HCT116 (cell line): ENCODE measurements at regions not wholly inside any gene's neighbourhood (a gene's known extent, or its start where the extent isn't known, plus 50 kb on each side); places are given as distances from the start of the nearest gene placed in this dataset.

Source experiments
- ATAC-seq: fragments of 200-7000 bp; cut with Tn5 transposase; 2 replicates; pipeline ENCODE4 v1.9.1; 2020; ENCODE audit warnings: mild to moderate bottlenecking, moderate library complexity
- BruUV-seq: library from RNA; stranded (reverse); fragments of 400-500 nt; replicated peaks from 2 replicates; lab custom pipeline; 2021; lab: Mats Ljungman, UMichigan
- CTCF ChIA-PET: fragments of 300-600 bp; sonication (Branson Sonifier 250); formaldehyde crosslinking; loops from one replicate; lab custom pipeline; 2021; ENCODE audit warnings: antibody characterized with exemption; lab: Charles Lee
- POLR2A ChIA-PET: fragments of 300-600, 350-600 bp; sonication (Branson Sonifier 250); formaldehyde crosslinking; loops from one replicate; lab custom pipeline; 2021; ENCODE audit warnings: antibody characterized with exemption; lab: Charles Lee
- RAD21 ChIA-PET, 2 experiments: fragments of 300-600 bp; sonication (Branson Sonifier 250); formaldehyde crosslinking; loops; one replicate each; lab custom pipeline; 2023; ENCODE audit warnings: low total read pairs in 2 of 2; ENCODE audit not compliant: uncharacterized antibody in 2 of 2, unreplicated experiment in 2 of 2, low non-redundant PET in 1 of 2; lab: Charles Lee
- DNase-seq: peaks from one replicate; pipeline ENCODE4 v3.0.0-alpha.2; 2010; ENCODE audit warnings: low read depth, low spot score
- H2AFZ ChIP-seq: fragments of 200-600 bp; shearing (Covaris generic), sonication (generic); 2 replicates; pipeline ENCODE4 v1.6.1; 2017; ENCODE audit warnings: low read depth, mixed run types, mixed read lengths, antibody characterized with exemption, low read length; ENCODE audit not compliant: poor library complexity, severe bottlenecking
- H3K27ac ChIP-seq: 2 replicates; pipeline ENCODE4 v1.5.1; 2012; ENCODE audit warnings: low read depth, low read length
- H3K27me3 ChIP-seq: fragments of 200-600 bp; sonication (generic); 2 replicates; pipeline ENCODE4 v1.6.1; 2016; ENCODE audit warnings: mixed run types, low read length, mixed read lengths; ENCODE audit not compliant: insufficient read depth
- H3K36me3 ChIP-seq, 2 experiments: fragments of 200-500 bp in 1 of 2; fragments of 200-600 bp in 1 of 2; sonication (Bioruptor generic) in 1 of 2; sonication (generic) in 1 of 2; 2 replicates each; pipeline versions ENCODE4 v1.5.1 to v1.6.1; 2014 to 2016; ENCODE audit warnings: low read length in 2 of 2, inconsistent platforms in 1 of 2, mixed read lengths in 1 of 2, mixed run types in 1 of 2; ENCODE audit not compliant: insufficient read depth in 2 of 2, control insufficient read depth in 1 of 2
- H3K4me1 ChIP-seq, 2 experiments: fragments of 200-600 bp in 1 of 2; sonication (generic) in 1 of 2; 2 replicates each; pipeline versions ENCODE4 v1.5.1 to v1.6.1; 2012 to 2017; ENCODE audit warnings: low read length in 2 of 2, inconsistent platforms in 1 of 2, mild to moderate bottlenecking in 1 of 2, mixed read lengths in 1 of 2, mixed run types in 1 of 2, moderate library complexity in 1 of 2; ENCODE audit not compliant: insufficient read depth in 2 of 2, control insufficient read depth in 1 of 2
- H3K4me2 ChIP-seq: fragments of 200-600 bp; sonication (generic); 2 replicates; pipeline ENCODE4 v1.6.1; 2017; ENCODE audit warnings: mixed run types, low read length, mixed read lengths
- H3K4me3 ChIP-seq, 2 experiments: fragments of 200-600 bp in 1 of 2; sonication (generic) in 1 of 2; replicated peaks in 1 of 2; 2 replicates each; pipeline ENCODE4 v1.5.1; 2011 to 2016; ENCODE audit warnings: low read length in 2 of 2, control low read depth in 1 of 2, low read depth in 1 of 2, mild to moderate bottlenecking in 1 of 2, mixed read lengths in 1 of 2, mixed run types in 1 of 2
- H3K79me2 ChIP-seq: fragments of 200-600 bp; sonication (generic); 2 replicates; pipeline ENCODE4 v1.6.1; 2017; ENCODE audit warnings: mild to moderate bottlenecking, mixed run types, low read length, moderate library complexity, mixed read lengths; ENCODE audit not compliant: insufficient read depth
- H3K9ac ChIP-seq: fragments of 200-600 bp; sonication (generic); 2 replicates; pipeline ENCODE4 v1.6.1; 2016; ENCODE audit warnings: low read length, mixed read lengths
- H3K9me2 ChIP-seq: fragments of 200-600 bp; sonication (generic), shearing (Covaris generic); 2 replicates; pipeline ENCODE4 v1.6.1; 2017; ENCODE audit warnings: mixed run types, mild to moderate bottlenecking, moderate library complexity; ENCODE audit not compliant: insufficient read depth
- H3K9me3 ChIP-seq, 2 experiments: fragments of 200-500 bp in 1 of 2; fragments of 200-600 bp in 1 of 2; sonication (Bioruptor generic) in 1 of 2; sonication (generic) in 1 of 2; 2 replicates each; pipeline ENCODE4 v1.6.1; 2014 to 2017; ENCODE audit warnings: low read length in 2 of 2, mixed read lengths in 2 of 2, inconsistent platforms in 1 of 2, low read depth in 1 of 2, mild to moderate bottlenecking in 1 of 2, mixed run types in 1 of 2, moderate library complexity in 1 of 2; ENCODE audit not compliant: control insufficient read depth in 1 of 2, insufficient read depth in 1 of 2
- H4K20me1 ChIP-seq: fragments of 200-600 bp; sonication (generic), shearing (Covaris generic); 2 replicates; pipeline ENCODE4 v1.6.1; 2017; ENCODE audit warnings: mixed run types, mild to moderate bottlenecking, moderate library complexity; ENCODE audit not compliant: insufficient read depth
- CBX3 ChIP-seq: IDR thresholded peaks from 2 replicates; pipeline ENCODE4 v1.6.1; 2012; ENCODE audit warnings: low read depth
- CEBPB ChIP-seq: IDR thresholded peaks from 2 replicates; pipeline ENCODE4 v1.6.1; 2012; ENCODE audit warnings: low read depth
- EGR1 ChIP-seq: IDR thresholded peaks from 2 replicates; pipeline ENCODE4 v1.6.1; 2012; ENCODE audit warnings: low read depth
- ELF1 ChIP-seq: IDR thresholded peaks from 2 replicates; pipeline ENCODE4 v1.6.1; 2012; ENCODE audit warnings: low read depth, borderline replicate concordance
- EZH2 ChIP-seq: fragments of 200-600 bp; sonication (generic); IDR thresholded peaks from 2 replicates; pipeline ENCODE4 v1.6.1; 2017; ENCODE audit warnings: antibody characterized with exemption, mixed run types
- EZH2phosphoT487 ChIP-seq: fragments of 200-600 bp; IDR thresholded peaks from 2 replicates; pipeline ENCODE4 v1.6.1; 2018; ENCODE audit warnings: antibody characterized with exemption, borderline replicate concordance
- FOSL1 ChIP-seq: IDR thresholded peaks from 2 replicates; pipeline ENCODE4 v1.6.1; 2012; ENCODE audit warnings: low read depth
- JUND ChIP-seq: IDR thresholded peaks from 2 replicates; pipeline ENCODE4 v1.6.1; 2012
- POLR2A ChIP-seq: IDR thresholded peaks from 2 replicates; pipeline ENCODE4 v1.7.0; 2011; ENCODE audit warnings: borderline replicate concordance; ENCODE audit not compliant: insufficient read depth, insufficient read length; ENCODE audit errors: extremely low read depth
- RAD21 ChIP-seq: IDR thresholded peaks from 2 replicates; pipeline ENCODE4 v1.6.1; 2012; ENCODE audit warnings: low read depth, mild to moderate bottlenecking
- SIN3A ChIP-seq: IDR thresholded peaks from 2 replicates; pipeline ENCODE4 v1.6.1; 2012; ENCODE audit warnings: low read depth
- SP1 ChIP-seq: IDR thresholded peaks from 2 replicates; pipeline ENCODE4 v1.6.1; 2012; ENCODE audit warnings: low read depth
- SRF ChIP-seq: IDR thresholded peaks from 2 replicates; pipeline ENCODE4 v1.6.1; 2012; ENCODE audit warnings: low read depth
- TCF7L2 ChIP-seq: IDR thresholded peaks from 2 replicates; pipeline ENCODE4 v1.7.0; 2011; ENCODE audit warnings: borderline replicate concordance, inconsistent platforms; ENCODE audit not compliant: insufficient read depth, insufficient read length; ENCODE audit errors: extremely low read depth
- YY1 ChIP-seq: IDR thresholded peaks from 2 replicates; pipeline ENCODE4 v1.6.1; 2011; ENCODE audit warnings: low read length, low read depth, moderate library complexity, mild to moderate bottlenecking; ENCODE audit not compliant: insufficient replicate concordance; ENCODE audit errors: extremely low read depth
- ZFX ChIP-seq: fragments of 450-650 bp; IDR thresholded peaks from 2 replicates; pipeline ENCODE4 v1.6.1; 2017
- ZNF274 ChIP-seq: fragments of 200-500 bp; sonication (Bioruptor generic); IDR thresholded peaks from 2 replicates; pipeline ENCODE4 v1.6.1; 2014; ENCODE audit warnings: mild to moderate bottlenecking, low read depth, low read length, inconsistent platforms
- intact Hi-C: fragments of 100-400 bp; cut with micrococcal nuclease; formaldehyde crosslinking; loops from 2 replicates; pipeline ENCODE4 v1.10.0; 2022
- TF ChIP-seq, protein P1 (sequence below): IDR thresholded peaks from 2 replicates; pipeline ENCODE4 v1.6.1; 2012
- TF ChIP-seq, protein P2 (sequence below), 3 experiments: fragments of 200-600 bp in 1 of 3; sonication (generic) in 1 of 3; IDR thresholded peaks in 2 of 3; conservative IDR thresholded peaks in 1 of 3; 2 replicates each; pipeline ENCODE4 v1.5.1; 2012 to 2017; ENCODE audit warnings: low read depth in 2 of 3, low read length in 2 of 3, antibody characterized with exemption in 1 of 3, borderline replicate concordance in 1 of 3, control low read depth in 1 of 3, mild to moderate bottlenecking in 1 of 3, mixed read lengths in 1 of 3, mixed run types in 1 of 3, moderate library complexity in 1 of 3; ENCODE audit not compliant: insufficient read depth in 1 of 3

DNA sequence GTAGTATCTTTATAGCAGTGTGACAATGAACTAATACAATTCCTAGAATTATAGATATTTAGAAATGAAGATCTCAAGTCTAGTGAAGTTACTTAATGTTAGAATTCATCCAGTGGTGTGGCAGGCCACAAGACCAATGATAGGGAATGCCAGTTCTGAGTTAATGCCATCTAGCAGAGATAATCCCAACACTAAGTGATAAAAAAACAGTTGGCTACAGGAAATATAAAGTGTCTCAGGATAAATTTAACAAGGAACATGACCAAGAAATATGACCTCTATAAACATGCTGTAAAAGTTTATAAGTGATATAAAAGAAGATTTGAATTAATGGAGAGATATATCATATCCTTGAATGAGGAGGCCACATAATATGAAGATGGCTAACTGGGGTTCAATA is 1790.5 kb upstream of the ADGRL3 start:
- no peaks in the 10 kb centered on the region for H3K27me3 ChIP-seq
- no peak overlapping the region for H3K9ac ChIP-seq
- H3K4me3 ChIP-seq, result no peak overlapping the region
- ChIA-PET RAD21 (no interaction called here), CTCF (no interaction called here), POLR2A (no interaction called here)
- no peak overlapping the region for H3K4me2 ChIP-seq
- no peaks in the 10 kb centered on the region for H3K9me2 ChIP-seq
- no peak overlapping the region for H2AFZ ChIP-seq
- no peak overlapping the region for H3K27ac ChIP-seq
- DNase-seq, result no peak
- TF ChIP-seq SP1 (no peak), ELF1 (no peak), YY1 (no peak), CBX3 (no peak), POLR2A (no peak), EGR1 (no peak), SRF (no peak), SIN3A (no peak), ZFX (no peak), TCF7L2 (no peak), RAD21 (no peak), FOSL1 (no peak), CEBPB (no peak), EZH2phosphoT487 (no peak), JUND (no peak), EZH2 (no peak), ZNF274 (no peak)
- TF ChIP-seq, protein P1, sequence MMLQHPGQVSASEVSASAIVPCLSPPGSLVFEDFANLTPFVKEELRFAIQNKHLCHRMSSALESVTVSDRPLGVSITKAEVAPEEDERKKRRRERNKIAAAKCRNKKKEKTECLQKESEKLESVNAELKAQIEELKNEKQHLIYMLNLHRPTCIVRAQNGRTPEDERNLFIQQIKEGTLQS, result no peak
- TF ChIP-seq, protein P2, sequence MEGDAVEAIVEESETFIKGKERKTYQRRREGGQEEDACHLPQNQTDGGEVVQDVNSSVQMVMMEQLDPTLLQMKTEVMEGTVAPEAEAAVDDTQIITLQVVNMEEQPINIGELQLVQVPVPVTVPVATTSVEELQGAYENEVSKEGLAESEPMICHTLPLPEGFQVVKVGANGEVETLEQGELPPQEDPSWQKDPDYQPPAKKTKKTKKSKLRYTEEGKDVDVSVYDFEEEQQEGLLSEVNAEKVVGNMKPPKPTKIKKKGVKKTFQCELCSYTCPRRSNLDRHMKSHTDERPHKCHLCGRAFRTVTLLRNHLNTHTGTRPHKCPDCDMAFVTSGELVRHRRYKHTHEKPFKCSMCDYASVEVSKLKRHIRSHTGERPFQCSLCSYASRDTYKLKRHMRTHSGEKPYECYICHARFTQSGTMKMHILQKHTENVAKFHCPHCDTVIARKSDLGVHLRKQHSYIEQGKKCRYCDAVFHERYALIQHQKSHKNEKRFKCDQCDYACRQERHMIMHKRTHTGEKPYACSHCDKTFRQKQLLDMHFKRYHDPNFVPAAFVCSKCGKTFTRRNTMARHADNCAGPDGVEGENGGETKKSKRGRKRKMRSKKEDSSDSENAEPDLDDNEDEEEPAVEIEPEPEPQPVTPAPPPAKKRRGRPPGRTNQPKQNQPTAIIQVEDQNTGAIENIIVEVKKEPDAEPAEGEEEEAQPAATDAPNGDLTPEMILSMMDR (IDR thresholded peaks at IDR 0.05 in 2 of 3, conservative IDR thresholded peaks at IDR 0.05 in 1 of 3; ENCODE audit: borderline replicate concordance in 1 of 3, insufficient read depth in 1 of 3, low read depth in 2 of 3, low read length in 2 of 3), result no peak
- H3K79me2 ChIP-seq, result no peaks in the 10 kb centered on the region
- no TSS peak for BruUV-seq
- peaks cover 0 to 16% of the 10 kb centered on the region in 2 experiments; a peak in 2 of 4 replicates for H3K9me3 ChIP-seq
- no peaks in the 10 kb centered on the region for H3K36me3 ChIP-seq
- intact Hi-C loops, result no loop called here
- H3K4me1 ChIP-seq, result no peaks in the 10 kb centered on the region
- no peaks in the 10 kb centered on the region for H4K20me1 ChIP-seq
- no peak for ATAC-seq
